GM15510 (cell line): ENCODE measurements at regions not wholly inside any gene's neighbourhood (a gene's known extent, or its start where the extent isn't known, plus 50 kb on each side); places are given as distances from the start of the nearest gene placed in this dataset.

ENCODE experiments used
- POLR2A ChIP-seq: IDR thresholded peaks from 3 replicates; pipeline ENCODE4 v1.6.1; 2011; ENCODE audit warnings: borderline replicate concordance; ENCODE audit not compliant: insufficient read length; ENCODE audit errors: extremely low read depth

DNA sequence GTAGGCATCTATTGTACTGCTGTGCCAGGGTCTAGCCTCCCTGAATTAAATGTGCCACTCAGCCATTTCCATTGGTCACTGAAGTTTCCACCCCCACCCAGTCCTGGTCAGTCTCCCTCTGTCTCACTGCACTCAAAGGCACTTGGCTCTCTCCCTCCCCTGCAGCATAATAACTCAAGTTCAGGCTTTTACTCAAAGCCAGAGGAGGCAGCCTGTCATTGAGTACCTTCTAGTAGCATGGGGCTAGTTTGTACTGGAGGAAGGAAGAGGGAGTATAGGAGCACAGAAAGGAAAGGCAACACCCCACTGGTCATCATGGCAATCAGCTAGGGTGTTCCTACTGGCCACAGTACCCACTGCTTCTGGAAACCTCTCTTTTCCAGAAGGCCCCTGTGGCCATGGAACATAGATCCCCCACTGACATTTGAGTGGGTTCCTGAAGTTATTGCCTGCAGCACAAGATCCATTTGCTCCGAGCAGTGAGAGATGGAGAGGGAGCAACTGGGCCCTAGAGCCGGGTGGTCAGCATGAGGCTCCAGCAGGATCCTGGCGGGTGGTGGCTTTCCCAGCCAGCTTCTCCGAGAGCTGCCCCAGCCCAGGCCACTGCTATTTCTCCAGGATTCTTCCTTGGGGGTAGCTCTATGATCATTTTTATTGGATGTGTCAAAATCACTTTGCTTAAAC lies 89.9 kb upstream of the CPEB4 start:
- TF ChIP-seq POLR2A: no peak

DNA sequence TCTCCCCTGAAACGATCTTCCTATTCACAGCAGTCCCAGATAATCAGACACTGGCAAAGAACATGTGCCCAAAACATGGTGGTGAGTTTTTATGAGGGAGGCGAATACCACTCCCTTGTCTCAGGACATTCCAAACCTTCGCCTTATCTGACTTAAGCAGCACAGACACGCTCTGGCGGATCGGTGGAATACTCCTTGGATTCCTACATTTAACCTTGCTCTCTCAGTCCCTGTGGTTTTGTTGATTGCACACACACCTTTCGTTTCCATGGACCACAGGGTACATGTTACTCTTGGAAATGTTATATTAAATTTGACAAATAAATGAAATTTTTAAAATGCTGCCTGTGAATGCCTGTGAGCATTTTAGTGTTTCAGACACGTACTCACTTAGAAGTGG lies 87.8 kb upstream of the CPEB4 start:
- no peak for TF ChIP-seq POLR2A

DNA sequence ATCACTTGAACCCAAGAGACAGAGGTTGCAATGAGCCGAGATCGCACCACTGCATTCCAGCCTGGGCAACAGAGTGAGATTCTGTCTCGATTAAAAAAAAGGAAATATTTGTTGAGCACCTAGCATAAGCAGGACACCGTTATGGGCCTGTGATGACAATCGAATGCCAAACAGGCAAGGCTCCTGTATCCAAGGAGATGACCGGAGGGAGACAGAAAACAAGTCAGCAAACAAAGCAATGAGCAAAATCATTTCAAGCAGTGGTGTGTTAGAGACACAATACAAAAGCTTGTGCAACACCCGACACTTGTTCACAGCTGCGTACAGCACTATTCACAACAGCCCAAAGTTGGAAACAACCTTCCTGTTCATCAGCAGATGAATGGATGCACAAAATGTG lies 87.1 kb upstream of the CPEB4 start:
- no peak for TF ChIP-seq POLR2A

DNA sequence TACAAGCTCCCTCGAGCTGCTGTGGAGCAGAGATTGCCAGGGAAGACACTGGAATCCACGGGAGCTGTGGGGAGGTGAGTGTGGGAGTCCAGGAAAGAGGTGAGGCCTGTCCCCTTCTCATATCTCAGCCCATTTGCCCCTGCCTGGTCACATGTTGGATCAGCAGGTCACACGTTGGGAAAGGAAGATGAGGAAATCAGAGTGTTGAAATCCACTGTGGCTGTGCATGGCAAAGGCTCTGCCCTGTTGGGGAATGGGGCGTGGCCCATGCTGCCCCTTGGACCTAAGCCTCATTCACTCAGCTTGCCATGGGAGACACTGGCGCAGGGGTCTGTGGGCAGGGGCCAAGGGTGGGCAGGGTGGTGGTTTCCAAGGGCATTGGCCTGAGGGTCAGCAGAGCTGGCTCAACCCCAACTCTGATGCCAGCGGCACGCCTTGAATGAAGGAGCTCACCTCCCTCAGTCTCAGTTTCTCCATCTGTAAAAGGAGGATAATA lies 85.4 kb upstream of the CPEB4 start:
- no peak for TF ChIP-seq POLR2A

DNA sequence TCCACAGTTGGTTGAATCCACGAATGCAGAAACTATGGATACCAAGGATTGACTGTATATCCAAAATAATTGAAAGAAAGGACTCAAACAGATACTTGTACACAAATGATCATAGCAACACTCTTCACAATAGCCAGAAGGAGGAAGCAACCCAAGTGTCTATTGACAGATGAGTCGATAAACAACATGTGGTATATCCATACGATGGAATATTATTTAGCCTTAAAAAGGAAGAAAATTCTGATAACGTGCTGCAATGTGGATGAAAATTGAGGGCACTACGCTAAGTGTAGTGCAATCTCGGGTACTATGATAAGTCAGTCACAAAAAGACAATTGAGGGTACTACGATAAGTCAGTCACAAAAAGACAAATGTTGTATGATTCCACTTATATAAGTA lies 83.6 kb upstream of the CPEB4 start:
- TF ChIP-seq POLR2A: no peak

DNA sequence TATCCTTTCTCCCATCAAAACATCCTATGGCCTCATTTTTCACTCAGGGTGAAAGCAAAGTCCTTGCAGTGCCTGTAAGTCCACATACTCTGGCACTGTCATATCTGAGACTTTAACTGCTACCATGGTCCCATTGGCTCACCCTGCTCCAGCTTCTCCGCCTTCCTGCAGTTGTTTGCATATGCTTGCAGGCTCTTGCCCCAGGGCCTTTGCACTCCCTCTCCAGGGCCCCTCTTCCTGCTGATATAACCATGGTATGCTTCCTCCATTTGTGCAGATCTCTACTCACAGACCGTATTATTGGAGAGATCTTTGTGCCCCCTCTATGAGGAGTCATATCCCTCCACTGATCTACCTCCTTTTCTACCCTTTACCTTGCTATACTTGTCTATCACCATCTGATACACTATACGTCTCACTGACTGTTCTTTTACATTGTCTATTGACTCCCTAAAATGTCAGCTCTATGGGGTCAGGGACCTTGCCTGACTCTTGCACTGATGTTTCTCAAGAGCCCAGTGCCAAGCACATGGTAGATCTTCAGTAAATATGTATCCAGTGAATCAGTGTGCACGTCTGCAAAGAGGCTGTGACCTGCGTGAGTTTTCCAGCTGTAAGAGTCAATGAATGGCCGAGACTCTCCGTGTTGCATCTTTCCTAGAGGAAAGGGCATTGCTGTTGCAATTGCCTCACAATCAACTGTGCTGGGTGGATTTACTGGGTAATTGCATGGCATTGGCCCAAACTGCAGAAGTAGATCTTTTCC lies 81.7 kb upstream of the CPEB4 start:
- TF ChIP-seq POLR2A: no peak

GRCh38 chr5:173807181-173807655 lies 80.9 kb upstream of the CPEB4 start:
- TF ChIP-seq POLR2A: no peak

- TF ChIP-seq POLR2A: no peak
These were observed 79.9 kb upstream of the CPEB4 start for GRCh38 chr5:173808079-173808808.

DNA sequence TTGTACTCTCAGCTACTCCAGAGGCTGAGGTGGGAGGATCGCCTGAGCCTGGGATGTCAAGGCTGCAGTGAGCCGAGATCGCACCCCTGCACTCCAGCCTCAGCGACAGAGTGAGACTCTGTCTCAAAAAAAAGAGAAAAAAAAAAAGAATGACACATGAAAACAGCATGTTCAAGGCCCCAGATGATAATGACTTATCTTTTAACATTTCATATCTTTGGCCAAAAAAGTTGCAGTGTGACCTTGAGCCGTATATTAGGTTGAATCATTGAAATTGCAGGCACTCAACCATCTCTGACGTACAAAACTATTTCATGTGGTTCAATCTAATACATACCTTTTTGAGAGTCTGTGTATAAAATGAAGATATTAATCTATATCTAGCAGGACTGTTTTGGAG lies 79.1 kb upstream of the CPEB4 start:
- no peak for TF ChIP-seq POLR2A

DNA sequence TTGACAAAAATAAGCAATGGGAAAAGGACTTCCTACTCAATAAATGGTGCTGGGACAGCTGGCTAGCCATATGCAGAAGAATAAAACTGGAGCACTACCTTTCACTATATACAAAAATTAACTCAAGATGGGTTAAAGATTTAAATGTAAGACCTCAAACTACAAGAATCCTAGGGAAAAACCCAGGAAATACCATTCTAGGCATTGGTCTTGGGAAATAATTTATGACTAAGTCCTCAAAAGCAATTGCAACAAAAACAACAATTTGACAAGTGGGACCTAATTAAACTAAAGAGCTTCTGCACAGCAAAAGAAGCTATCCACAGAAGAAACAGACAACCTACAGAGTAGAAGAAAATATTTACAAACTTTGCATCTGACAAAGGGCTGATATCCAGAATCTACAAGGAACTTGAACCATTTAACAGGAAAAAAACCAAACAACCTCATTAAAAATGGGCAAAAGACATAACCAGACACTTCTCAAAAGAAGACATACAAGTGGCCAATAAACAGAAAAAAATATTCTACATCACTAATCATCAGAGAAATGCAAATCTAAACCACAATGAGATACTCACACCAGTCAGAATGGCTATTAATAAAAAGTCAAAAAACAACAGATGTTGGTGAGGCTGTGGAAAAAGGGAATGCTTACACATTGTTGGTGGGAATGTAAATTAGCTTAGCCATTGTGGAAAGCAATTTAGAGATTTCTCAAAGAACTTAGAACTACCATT lies 75.2 kb upstream of the CPEB4 start:
- TF ChIP-seq POLR2A: no peak

- no peak for TF ChIP-seq POLR2A
These were observed 74.1 kb upstream of the CPEB4 start for GRCh38 chr5:173814053-173814452.

GRCh38 chr5:173815571-173815970 lies 72.6 kb upstream of the CPEB4 start:
- no peak for TF ChIP-seq POLR2A

DNA sequence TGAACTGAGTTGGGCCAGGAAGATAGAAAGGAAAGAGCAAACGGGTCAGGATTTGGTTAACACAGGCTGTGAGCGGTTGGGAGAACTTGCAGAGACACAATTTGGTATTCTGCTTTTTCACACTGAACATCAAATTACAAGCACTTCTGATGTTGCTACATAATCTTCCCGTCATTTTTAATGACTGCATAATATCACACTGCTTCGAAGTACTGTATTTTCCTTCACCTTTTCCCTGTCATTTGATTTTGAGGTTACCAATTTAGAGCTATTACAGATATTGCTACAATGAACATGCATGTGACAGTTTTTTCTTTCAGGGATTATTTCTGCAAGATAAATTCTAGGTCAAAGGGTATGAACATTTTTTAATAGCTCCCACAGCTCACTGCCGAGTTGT lies 71.4 kb upstream of the CPEB4 start:
- no peak for TF ChIP-seq POLR2A

DNA sequence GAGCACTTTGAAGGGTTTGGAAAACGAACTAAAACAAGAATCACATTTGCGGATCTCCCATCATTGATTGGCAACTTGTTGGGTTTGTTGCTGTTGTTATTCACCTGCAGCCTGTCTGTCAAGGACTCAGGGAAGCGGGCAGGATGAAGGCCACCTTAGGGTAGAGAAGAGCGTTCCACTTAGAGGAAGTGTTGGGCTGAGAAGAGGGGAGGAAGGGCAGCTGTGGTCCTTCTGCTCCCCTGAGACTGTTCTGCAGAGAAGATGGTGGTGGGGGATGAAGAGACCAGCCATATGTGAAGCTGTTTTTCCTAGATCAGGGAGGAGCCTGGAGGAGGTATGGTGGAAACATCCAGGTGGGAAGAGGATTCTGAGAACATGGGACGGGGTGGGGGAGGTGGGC lies 70.6 kb upstream of the CPEB4 start:
- no peak for TF ChIP-seq POLR2A

GRCh38 chr5:173819521-173819920 lies 68.6 kb upstream of the CPEB4 start:
- TF ChIP-seq POLR2A: no peak
